Transverse colon (tissue), 4 donors: ENCODE measurements at regions not wholly inside any gene's neighbourhood (a gene's known extent, or its start where the extent isn't known, plus 50 kb on each side); places are given as distances from the start of the nearest gene placed in this dataset.

Source experiments
- CTCF ChIP-seq, 5 experiments: fragments of 200-600 bp in 3 of 5; fragments of 450-650 bp in 2 of 5; sonication (generic) in 3 of 5; IDR thresholded peaks; 1 replicate in 2 of 5; 2 replicates in 3 of 5; pipeline ENCODE4 v1.5.1; 2016 to 2017; ENCODE audit warnings: antibody characterized with exemption in 5 of 5, inconsistent platforms in 3 of 5, mild to moderate bottlenecking in 2 of 5, moderate library complexity in 1 of 5
- EP300 ChIP-seq: sonication (generic); formaldehyde crosslinking; IDR thresholded peaks from one replicate; pipeline ENCODE4 v1.6.1; 2017; ENCODE audit warnings: antibody characterized with exemption, low read depth
- POLR2A ChIP-seq: fragments of 450-650 bp; IDR thresholded peaks from one replicate; pipeline ENCODE4 v1.6.1; 2016; ENCODE audit warnings: antibody characterized with exemption, mild to moderate bottlenecking, moderate library complexity
- POLR2AphosphoS5 ChIP-seq, 3 donors: sonication (generic); formaldehyde crosslinking; IDR thresholded peaks; one replicate each; pipeline ENCODE4 v1.6.1; 2016; ENCODE audit warnings: antibody characterized with exemption in 3 of 3

- TF ChIP-seq EP300 (no peak), POLR2A (no peak), CTCF (IDR thresholded peaks at IDR 0.05) (peak in 4 of 5 experiments; percentile 31 to 36 (median 32)), POLR2AphosphoS5 (IDR thresholded peaks at IDR 0.05) (no peak)
Observed at GRCh38 chr4:107153228-107153627, 117.1 kb upstream of the DKK2 start.
